ENCODE measurements at regions not wholly inside any gene's neighbourhood (a gene's known extent, or its start where the extent isn't known, plus 50 kb on each side); places are given as distances from the start of the nearest gene placed in this dataset.

DNA sequence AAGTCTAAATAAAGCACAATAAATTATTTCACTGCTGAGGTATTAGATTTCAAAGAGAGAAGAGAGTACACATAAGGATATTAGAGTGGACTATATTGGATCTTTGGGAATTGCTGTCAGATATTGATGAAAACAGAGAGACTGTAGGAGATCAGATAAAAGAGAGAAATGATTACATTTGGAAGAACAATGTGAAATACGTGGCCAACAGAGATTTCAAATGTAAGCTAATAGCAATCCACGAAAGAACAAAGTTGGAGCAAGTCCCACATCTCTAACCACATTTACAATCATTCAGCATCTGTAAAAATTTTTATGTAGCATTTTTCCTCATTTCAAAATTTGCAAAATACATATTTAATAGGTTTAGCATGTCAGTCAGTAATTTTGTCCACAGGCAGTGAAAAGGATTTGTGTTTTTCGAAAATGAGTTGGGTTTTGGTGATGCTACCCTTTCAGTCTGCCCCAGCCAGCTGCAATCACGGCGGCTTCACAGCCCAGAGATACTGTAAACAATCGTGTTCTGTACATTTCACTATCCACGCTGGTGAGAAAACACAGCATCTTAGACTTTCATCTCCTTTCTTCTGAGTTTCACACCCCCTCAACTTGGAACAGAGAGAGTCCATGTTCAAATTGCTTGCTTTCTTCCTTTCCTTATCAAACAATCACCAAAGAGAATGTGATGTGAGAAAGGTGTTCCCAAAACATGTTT lies 209.1 kb upstream of the LYPLAL1 start (continued):
- TF ChIP-seq, protein P1, sequence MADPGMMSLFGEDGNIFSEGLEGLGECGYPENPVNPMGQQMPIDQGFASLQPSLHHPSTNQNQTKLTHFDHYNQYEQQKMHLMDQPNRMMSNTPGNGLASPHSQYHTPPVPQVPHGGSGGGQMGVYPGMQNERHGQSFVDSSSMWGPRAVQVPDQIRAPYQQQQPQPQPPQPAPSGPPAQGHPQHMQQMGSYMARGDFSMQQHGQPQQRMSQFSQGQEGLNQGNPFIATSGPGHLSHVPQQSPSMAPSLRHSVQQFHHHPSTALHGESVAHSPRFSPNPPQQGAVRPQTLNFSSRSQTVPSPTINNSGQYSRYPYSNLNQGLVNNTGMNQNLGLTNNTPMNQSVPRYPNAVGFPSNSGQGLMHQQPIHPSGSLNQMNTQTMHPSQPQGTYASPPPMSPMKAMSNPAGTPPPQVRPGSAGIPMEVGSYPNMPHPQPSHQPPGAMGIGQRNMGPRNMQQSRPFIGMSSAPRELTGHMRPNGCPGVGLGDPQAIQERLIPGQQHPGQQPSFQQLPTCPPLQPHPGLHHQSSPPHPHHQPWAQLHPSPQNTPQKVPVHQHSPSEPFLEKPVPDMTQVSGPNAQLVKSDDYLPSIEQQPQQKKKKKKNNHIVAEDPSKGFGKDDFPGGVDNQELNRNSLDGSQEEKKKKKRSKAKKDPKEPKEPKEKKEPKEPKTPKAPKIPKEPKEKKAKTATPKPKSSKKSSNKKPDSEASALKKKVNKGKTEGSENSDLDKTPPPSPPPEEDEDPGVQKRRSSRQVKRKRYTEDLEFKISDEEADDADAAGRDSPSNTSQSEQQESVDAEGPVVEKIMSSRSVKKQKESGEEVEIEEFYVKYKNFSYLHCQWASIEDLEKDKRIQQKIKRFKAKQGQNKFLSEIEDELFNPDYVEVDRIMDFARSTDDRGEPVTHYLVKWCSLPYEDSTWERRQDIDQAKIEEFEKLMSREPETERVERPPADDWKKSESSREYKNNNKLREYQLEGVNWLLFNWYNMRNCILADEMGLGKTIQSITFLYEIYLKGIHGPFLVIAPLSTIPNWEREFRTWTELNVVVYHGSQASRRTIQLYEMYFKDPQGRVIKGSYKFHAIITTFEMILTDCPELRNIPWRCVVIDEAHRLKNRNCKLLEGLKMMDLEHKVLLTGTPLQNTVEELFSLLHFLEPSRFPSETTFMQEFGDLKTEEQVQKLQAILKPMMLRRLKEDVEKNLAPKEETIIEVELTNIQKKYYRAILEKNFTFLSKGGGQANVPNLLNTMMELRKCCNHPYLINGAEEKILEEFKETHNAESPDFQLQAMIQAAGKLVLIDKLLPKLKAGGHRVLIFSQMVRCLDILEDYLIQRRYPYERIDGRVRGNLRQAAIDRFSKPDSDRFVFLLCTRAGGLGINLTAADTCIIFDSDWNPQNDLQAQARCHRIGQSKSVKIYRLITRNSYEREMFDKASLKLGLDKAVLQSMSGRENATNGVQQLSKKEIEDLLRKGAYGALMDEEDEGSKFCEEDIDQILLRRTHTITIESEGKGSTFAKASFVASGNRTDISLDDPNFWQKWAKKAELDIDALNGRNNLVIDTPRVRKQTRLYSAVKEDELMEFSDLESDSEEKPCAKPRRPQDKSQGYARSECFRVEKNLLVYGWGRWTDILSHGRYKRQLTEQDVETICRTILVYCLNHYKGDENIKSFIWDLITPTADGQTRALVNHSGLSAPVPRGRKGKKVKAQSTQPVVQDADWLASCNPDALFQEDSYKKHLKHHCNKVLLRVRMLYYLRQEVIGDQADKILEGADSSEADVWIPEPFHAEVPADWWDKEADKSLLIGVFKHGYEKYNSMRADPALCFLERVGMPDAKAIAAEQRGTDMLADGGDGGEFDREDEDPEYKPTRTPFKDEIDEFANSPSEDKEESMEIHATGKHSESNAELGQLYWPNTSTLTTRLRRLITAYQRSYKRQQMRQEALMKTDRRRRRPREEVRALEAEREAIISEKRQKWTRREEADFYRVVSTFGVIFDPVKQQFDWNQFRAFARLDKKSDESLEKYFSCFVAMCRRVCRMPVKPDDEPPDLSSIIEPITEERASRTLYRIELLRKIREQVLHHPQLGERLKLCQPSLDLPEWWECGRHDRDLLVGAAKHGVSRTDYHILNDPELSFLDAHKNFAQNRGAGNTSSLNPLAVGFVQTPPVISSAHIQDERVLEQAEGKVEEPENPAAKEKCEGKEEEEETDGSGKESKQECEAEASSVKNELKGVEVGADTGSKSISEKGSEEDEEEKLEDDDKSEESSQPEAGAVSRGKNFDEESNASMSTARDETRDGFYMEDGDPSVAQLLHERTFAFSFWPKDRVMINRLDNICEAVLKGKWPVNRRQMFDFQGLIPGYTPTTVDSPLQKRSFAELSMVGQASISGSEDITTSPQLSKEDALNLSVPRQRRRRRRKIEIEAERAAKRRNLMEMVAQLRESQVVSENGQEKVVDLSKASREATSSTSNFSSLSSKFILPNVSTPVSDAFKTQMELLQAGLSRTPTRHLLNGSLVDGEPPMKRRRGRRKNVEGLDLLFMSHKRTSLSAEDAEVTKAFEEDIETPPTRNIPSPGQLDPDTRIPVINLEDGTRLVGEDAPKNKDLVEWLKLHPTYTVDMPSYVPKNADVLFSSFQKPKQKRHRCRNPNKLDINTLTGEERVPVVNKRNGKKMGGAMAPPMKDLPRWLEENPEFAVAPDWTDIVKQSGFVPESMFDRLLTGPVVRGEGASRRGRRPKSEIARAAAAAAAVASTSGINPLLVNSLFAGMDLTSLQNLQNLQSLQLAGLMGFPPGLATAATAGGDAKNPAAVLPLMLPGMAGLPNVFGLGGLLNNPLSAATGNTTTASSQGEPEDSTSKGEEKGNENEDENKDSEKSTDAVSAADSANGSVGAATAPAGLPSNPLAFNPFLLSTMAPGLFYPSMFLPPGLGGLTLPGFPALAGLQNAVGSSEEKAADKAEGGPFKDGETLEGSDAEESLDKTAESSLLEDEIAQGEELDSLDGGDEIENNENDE (IDR thresholded peaks at IDR 0.05; ENCODE audit: insufficient replicate concordance, low read length), result no peak
- no peak for TF ChIP-seq SAP30 (IDR thresholded peaks at IDR 0.05; ENCODE audit: insufficient read depth, insufficient replicate concordance, low read length)
- no peak for TF ChIP-seq NANOG (IDR thresholded peaks at IDR 0.05; ENCODE audit: insufficient read depth, low read depth, low read length, poor library complexity, severe bottlenecking)
- TF ChIP-seq BRCA1 (IDR thresholded peaks at IDR 0.05; ENCODE audit: low read depth, low read length), result no peak
